HG03565 (cell line): ENCODE measurements at regions not wholly inside any gene's neighbourhood (a gene's known extent, or its start where the extent isn't known, plus 50 kb on each side); places are given as distances from the start of the nearest gene placed in this dataset.
"Not testable (repeated sequence)": the region's sequence is repeated elsewhere in the genome, so short reads cannot be mapped to it uniquely, and the experiment has no call there.

Experiments
- ATAC-seq: cut with Tn5 transposase; IDR thresholded peaks from one replicate; pipeline ENCODE4 v1.9.1; 2021; ENCODE audit warnings: mild to moderate bottlenecking, moderate library complexity; ENCODE audit not compliant: unreplicated experiment

DNA sequence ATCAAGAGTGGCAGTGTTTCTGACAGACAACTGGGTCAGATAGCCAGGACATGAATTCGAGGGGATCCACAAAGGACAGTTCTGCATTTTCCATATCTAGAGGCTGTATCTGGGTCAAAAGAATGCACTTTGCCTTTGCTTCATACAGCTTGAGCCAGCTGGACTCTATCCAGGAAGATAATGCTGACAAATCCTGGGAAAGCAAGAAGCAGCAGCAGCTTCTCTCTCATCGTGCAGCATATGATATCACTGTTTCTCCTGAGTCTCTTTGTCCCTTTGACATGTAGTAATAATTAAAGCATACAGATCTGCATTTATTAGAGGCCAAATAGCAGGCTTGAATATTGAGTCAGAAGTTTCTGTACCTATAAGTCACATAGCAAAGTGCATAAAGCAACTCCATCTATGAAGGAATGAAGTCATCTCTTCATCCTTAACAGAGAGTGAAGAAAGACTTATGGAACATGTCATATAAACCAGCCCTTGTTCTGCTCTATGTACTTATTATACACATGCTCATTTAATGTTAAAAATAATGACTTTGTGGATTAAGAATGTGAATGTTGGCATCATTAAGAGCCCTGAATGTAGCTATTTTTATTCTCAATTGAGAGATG is 236.8 kb upstream of the GBE1 start:
- no peak for ATAC-seq

DNA sequence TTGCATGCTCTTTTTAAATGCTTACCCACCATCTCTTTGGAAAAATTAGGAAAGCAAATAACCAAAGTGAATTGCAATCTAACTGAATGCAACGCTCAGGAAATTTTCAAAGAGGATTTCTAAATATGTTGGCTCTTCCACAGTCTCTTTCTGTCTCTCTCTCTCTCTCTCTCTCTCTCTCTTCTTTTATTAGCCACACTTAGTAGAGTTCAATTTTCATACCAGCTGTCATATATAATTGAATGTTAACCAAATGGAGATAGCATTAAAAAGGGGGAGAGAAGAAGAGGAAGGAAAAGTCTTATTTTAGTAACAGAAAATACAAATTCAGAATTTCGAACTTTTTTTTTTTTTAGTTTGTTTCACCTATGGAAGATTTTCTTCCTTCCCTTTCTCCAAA is 235.9 kb upstream of the GBE1 start:
- no peak for ATAC-seq

DNA sequence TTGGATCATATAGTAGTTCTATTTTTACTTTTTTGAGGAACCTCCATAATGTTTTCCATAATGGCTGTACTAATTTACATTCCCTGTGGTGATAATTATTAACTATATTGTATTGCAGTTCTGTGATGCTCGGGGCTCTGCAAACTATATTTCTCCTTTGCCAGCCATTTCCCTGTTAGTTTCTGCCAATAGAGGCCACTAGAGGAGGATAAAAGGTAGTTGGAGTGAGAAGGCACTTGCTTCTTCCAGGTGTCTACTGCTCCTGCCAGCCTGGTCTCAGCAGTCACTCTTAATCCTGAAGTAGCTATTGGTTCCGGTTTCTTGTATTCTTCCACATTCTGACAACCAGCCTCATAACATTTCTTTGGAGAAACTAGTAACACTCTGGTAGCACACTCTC is 233.9 kb upstream of the GBE1 start:
- ATAC-seq, result no peak

DNA sequence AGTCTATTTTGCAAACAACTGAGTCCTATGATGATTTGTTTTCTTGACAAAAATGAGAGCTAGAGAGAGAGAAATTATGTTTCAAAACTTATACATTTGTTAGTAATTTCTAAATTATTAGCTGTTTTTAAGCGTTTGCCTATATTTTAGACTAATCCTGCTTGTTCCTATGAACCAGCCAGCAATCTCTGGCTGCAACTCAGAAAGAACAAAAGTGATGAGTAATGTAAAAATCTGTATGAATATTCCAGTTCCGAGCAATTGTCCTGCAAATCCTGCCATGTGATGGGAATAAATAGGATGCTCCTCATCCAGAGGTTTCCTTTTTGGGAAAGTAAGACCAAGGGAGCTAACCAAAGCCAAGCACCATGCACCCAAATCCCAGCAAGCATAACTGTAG is 228.3 kb upstream of the GBE1 start:
- no peak for ATAC-seq

DNA sequence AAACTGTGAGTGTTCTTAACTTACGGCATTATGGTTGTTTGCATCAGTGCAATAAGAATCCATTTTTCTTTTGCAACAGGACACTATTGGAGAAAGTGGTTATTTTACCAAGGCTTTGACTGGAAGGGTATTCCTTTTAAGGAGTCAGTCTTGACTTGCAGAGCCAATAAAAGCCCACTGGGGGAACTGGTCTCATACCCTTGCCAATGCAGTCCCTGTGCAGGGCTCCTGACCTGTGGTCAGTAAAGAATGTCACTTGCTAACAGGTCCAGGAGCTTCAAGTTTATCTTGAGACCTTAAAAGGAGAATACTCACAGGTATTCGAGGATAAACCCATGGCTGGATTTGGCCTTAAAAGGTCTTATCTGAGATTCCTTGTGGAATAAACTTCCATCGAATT is 227.8 kb upstream of the GBE1 start:
- no peak for ATAC-seq

DNA sequence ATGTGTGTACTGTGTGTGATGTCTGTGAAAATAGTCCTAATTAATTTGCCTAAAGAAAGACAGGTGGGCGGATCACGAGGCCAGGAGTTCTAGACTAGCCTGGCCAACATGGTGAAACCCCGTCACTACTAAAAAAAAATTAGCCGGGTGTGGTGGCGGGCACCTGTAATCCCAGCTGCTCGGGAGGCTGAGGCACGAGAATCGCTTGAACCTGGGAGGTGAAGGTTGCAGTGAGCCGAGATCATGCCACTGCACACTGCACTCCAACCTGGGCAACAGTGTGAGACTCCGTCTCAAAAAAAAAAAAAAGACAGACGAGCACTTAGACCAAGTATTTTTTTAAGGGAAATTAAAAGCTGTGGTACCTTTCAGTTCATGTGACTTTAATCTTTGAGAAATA is 226.0 kb upstream of the GBE1 start:
- ATAC-seq, result not testable (repeated sequence)

DNA sequence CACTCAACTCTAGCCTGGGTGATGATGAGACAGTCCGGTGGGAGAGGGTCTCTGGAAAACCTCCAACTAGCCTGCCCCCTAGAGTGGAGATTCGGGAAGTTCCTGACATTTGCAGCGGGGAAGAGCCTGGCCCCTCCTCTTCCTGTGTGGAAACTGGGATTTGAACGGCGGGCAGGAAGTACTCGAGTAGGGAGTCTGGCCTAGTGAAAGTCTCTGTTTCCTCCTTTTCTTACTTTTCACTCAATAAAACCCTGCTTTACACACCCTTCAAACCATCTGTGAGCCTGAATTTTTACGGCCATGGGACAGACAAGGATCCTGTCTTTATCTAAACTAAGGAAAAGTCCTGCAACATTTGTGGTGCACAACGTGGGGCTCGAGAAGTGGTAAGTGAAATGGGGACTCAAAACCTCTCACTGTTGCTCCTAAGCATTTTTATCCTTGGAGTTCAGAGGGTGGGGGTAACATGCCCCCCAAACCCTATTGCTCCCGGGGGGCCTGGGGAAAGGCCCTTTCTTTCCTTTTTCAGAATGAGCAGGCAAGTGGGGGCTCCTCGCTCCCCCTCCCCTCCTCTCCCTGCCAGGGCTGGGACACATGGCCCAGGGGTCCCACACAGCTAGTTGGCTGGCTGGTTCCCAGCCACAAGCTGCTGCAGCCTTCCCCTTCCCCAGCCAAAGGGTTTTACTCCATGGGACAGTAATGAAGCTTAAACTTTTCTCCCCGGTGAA is 224.7 kb upstream of the GBE1 start:
- no peak for ATAC-seq

DNA sequence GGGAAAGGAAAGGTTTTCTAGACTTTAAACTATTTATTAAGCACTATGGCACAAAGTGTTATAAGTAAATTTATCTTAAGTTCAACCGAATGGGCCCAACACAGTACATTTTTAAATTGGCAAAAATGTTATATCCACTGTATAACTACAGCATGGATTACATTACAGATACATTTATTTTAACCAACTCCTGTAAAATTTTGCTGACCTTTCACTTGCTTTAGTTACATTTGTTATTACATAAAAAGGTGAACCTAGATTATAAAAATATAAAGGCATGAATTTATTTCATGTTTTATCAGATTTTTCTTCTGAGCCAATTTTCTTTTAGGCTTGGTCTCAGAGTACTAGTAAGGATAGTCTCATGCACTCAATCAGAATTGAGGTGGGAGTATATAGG is 221.9 kb upstream of the GBE1 start:
- ATAC-seq, result no peak

DNA sequence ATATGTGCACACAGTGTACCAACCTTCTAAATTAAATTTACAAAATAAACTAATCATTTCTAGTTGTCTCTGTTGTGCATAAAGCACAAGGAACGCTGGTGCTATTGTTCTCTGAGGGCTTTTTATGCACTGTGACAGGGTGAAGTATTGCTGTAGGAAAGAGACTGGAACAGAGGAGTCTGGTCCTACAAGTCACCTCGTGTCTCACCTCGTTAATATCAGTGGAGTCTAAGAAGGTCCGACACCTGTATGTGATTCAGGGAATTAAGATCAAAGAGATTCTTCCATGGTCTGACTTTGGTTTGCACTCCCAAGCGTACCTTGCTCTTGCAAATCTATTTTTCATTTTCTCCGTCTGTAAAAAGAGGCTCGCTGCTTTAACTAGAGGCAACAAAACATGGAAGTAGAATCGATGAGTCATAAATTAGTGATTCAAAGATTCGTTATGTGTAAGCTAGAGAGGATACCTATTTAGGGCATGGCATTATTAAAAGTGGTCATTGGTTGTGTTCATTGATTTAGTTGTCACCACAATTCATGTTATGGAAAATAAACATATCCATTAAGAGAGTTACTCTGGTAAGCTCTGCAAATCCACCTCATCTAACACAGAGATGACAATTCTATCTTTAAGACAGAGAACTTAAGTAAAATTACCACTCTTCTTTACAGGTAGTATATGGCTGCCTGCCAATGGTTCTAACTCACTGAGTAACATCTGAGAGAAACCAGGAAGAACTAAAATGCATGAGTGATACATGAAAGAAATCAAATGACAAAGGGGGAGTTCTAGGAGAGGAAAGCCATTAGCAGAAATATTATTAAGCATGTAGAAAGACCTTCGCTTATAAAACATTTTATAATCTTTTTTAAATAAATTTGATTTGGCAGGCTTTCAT is 219.4 kb upstream of the GBE1 start:
- no peak for ATAC-seq

DNA sequence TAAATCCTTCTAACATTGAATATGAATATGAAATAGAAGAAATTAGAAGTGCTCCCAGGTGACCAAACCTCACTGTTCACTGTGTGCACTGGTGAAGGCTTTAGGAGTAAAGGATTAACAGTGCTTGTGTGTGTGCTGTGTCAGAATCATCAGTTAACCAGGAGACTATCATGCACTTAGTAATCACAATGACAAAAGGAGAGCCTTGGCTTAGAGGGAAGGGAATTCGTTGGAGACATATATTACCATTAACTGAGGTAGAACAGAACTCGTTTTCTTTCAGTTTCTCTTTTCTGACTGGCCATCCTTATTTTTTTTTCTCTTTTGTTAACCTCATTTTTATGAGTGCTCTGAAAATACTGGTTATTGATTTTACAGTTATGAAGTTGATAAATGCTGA is 213.3 kb upstream of the GBE1 start:
- no peak for ATAC-seq

DNA sequence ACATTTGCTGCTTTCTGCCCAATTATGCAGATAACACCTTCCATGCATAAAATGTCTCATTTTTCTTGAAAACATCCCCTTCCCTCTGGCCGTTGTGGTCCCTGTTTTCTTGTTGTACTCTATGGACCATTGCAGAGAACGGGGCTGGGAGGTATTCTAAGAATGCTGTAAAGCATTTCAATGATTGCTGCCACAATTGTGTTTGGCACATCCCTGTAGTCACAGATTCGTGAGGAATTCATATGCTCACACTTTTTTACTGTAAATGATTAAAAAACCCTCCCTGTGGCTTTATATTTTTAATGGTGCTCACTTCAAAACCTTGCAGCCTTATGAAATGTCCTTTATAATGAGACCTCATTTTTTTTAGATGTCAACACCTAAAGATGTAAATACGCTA is 207.2 kb upstream of the GBE1 start:
- no peak for ATAC-seq

DNA sequence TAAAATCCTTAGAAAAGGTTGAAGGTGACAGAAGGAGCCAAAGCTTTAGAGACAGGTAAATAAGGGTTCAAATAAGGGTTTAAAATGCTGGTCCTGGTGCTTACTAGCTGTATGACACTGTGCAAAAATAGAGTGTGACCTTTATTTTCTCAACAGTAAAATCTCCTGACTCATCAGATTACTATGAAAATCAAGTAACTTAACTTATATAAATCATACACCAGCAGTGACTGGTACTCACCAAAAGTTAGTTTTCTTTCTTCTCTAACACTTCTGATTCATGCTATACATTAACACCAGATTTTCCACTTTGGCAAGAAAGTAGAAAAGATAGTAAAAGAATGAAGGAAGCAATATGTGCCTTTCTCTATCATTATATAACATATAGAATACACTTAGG is 205.9 kb upstream of the GBE1 start:
- ATAC-seq, result no peak

DNA sequence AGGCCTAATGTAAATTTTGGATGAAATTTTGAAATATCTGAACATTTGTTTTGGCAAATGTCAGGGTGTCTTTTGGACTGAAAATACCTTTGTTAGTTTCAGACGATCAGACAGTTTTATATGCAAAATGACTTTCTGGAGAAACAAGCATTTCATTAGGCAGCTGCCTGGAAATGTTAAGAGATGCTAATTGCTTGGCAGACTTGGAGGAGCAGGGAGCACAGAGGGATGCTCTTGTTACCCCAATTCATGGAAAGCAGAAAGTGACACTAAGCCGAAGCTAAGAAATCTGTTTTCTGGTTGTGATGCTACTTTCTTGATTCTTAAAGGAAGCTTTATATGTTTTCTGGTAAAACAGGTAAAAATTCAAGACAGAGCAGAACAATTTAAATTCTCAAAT is 204.3 kb upstream of the GBE1 start:
- no peak for ATAC-seq

DNA sequence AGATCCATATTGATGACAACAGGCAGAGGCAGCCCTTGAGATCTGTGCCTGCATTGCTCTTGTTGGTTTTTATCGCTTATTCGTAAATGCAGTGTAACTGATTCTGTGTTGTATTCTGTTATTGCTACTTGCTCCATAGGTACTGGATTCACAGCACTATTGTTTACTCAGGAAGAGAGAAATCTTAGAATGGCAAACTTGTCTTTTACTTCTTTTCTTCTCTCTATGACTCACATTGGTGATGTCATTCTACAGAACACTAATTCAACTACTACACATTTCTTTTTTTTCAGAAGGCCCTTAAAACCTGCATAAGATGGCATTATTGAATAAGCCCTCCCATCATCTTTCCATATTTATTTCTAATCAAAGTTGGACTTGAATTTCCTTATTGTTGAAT is 201.0 kb upstream of the GBE1 start:
- ATAC-seq, result no peak

DNA sequence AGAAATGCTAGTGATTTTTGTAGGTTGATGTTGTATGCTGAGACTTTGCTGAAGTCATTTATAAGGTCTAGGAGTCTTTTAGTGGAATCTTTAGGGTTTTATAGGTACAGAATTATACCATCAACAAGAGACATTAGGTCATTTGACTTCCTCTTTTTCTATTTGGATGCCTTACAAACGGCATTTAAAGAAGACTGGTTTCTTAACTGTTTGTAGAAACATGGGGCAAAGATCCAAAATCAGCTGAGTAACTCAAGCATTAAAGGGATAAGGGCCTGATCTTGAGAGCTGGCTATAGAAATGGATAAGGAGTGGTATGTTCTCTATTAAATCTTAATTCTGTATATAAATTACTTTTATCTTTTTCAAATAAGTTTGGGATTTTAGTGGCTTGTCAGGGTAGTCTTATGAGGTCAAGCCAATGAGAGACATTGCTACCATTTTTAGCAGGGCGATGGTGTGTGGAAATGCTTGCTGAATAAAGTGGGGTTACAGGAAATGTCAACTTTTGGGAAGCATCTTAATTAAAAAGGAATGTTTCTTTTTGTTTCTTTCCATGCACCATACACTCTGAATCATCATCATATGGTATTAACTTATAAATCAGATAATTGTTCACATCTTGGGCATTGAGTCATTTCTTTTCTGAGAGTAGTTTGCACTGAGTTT is 197.7 kb upstream of the GBE1 start:
- no peak for ATAC-seq

DNA sequence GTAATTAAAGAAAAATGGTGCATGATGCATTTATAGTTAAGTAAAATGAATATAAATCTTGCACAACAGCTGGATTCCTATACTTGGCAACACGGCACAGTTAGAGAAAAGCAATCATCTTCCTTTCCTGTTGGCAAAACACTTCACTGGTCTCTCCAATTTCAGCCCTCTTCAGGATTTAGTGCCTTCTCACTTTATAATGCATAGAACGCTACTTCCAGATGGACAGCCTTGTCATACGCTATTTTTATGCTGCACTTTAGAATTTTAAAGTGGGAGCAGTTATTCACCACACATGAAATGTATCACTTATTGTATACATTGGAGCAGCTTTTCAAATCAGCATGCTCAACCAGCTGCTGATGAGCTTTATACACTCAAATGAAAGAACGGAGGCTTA is 194.4 kb upstream of the GBE1 start:
- ATAC-seq, result no peak

DNA sequence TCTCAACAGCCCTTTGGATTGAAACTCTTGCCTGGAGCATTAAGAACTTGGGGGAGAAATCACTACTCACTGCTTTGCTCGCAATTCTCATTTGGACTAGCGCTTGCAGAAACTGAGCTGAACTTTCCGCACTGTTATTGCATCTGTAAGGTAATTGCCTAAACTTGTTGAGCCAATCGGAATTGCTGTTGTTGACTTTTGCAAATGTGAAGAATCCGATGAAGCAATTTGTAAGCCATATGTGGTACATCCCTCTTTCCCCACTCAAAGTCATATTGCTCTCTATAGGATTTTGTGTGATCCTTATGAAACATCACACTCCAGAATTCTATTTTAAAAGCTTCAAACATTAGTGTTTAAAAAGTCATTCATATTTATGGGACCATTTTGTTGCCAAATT is 191.7 kb upstream of the GBE1 start:
- ATAC-seq, result no peak

DNA sequence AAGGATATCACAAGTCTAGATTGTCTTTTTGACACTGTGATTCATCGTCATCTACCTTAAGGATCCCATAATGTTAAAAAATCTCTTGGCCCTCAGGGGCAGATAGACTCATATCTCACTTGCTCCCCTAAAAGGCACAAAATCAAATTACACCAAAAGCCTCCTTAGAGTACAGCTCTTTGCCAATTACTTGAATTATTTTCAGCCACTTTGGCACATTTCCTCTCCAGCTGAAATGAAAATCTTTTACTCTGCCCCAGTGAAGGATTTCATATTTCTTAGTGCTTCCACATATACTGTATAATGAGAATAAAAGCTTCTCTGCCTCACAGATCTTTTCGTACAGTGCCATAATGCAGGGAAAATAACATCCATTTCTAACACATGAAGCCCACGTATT is 190.7 kb upstream of the GBE1 start:
- ATAC-seq, result no peak

DNA sequence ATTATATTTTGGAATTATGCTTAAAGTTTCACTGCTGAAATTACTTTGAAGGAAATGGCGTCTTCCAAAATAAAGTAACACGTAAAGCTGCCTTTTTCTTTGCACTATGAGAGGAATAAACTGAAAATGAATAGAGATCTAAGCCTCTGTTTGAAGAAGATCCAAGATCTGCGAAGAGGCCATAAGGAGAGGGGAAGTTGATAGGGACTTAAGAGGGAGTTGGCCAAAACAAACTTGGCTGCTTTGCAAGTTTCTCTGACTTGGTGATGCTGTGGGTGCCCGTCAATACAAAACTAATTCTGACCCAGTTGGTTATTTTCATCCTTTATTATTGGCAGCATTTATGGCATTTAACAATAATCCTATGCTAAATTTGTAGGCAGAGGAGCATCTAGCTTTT is 190.2 kb upstream of the GBE1 start:
- ATAC-seq, result no peak

DNA sequence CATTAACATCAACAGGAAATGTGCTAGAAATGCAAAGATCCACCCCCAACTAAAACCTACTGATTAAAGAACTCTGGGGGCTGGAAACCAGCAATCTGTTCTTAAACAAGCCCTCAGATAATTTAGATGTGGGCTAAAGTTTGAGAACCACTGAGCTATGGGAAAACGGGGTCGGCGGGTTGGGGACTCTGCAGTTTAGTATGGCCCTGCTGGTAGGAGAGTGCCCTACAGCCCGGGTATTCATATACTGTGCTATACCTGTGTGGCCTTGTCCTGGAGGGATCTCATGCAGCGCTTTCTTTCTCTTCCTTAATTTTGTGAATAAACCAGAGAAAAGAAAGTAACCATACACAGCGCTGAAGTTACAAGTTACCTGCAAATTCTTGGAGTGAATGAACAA is 189.7 kb upstream of the GBE1 start:
- no peak for ATAC-seq

DNA sequence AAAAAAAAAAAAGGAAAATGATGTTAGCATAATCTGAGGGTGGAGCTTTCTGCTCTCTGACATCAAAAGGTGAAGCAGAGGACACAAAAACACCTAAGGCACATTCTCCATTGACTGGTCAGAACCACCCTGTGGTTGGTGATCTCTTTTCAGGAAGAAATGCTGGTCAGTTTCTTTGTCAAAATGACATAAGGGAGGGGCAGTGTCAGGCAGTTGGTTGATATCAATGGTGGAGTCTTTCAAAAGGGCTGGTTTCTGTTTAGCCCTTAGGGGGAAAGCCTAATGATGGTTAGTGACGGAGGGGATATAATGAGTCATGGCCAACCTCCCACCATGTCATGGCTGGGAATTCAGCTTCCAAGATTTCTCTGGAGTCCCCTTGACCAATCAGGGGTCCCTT is 185.9 kb upstream of the GBE1 start:
- ATAC-seq, result no peak

DNA sequence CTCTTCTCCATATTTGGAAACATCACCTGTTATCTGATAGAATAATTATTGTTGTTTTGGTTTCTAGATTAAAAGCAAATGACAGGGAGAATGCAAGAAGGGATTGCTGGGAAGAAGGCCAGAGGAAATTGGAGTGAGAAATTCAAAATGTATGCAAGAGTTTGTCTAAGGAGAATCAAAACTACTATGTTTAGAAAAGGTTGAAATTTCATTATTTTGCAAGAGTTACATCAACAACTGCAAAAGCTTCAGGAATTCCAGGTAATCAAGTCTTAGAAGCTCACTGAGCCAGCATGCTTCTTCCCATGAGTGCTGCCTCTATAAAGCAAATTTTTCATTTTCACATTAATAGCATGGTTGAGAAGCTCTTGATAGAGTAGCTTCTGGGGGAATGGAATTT is 177.2 kb upstream of the GBE1 start:
- no peak for ATAC-seq
